ENCODE measurements at regions not wholly inside any gene's neighbourhood (a gene's known extent, or its start where the extent isn't known, plus 50 kb on each side); places are given as distances from the start of the nearest gene placed in this dataset.

GRCh38 chr3:5644773-5645670 lies 457.5 kb downstream of the EDEM1 start:
- no peak for TF ChIP-seq CTCF (conservative IDR thresholded peaks at IDR 0.05; ENCODE audit: low read length)
- TF ChIP-seq EZH2phosphoT487 (IDR thresholded peaks at IDR 0.05; ENCODE audit: borderline replicate concordance, low read depth, low read length), result no peak

Data from OCI-LY7 (cell line).